ENCODE measurements at regions not wholly inside any gene's neighbourhood (a gene's known extent, or its start where the extent isn't known, plus 50 kb on each side); places are given as distances from the start of the nearest gene placed in this dataset.
"Not testable (repeated sequence)": the region's sequence is repeated elsewhere in the genome, so short reads cannot be mapped to it uniquely, and the experiment has no call there.

GRCh38 chr13:100787899-100788298 is 113.3 kb upstream of the TMTC4 start:
- in situ Hi-C loops (cut with MboI; ENCODE audit: low pct_unique_long_range_greater_than_20kb, low sequenced_read_pairs, unreplicated experiment), result no loop called here
- TF ChIP-seq, protein P1, sequence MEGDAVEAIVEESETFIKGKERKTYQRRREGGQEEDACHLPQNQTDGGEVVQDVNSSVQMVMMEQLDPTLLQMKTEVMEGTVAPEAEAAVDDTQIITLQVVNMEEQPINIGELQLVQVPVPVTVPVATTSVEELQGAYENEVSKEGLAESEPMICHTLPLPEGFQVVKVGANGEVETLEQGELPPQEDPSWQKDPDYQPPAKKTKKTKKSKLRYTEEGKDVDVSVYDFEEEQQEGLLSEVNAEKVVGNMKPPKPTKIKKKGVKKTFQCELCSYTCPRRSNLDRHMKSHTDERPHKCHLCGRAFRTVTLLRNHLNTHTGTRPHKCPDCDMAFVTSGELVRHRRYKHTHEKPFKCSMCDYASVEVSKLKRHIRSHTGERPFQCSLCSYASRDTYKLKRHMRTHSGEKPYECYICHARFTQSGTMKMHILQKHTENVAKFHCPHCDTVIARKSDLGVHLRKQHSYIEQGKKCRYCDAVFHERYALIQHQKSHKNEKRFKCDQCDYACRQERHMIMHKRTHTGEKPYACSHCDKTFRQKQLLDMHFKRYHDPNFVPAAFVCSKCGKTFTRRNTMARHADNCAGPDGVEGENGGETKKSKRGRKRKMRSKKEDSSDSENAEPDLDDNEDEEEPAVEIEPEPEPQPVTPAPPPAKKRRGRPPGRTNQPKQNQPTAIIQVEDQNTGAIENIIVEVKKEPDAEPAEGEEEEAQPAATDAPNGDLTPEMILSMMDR (IDR thresholded peaks at IDR 0.05; ENCODE audit: extremely low read depth, insufficient read depth, missing control alignments), result no peak
- no peak for DNase-seq (ENCODE audit: low spot score)

GRCh38 chr13:100776686-100777085 is 102.1 kb upstream of the TMTC4 start:
- in situ Hi-C loops (cut with MboI; ENCODE audit: low pct_unique_long_range_greater_than_20kb, low sequenced_read_pairs, unreplicated experiment); DNase-seq (ENCODE audit: low spot score): not testable (repeated sequence)

GRCh38 chr13:100773923-100774663 is 99.5 kb upstream of the TMTC4 start:
- DNase-seq (ENCODE audit: low spot score), result no peak
- TF ChIP-seq, protein P1 (IDR thresholded peaks at IDR 0.05; ENCODE audit: extremely low read depth, insufficient read depth, missing control alignments), result no peak
- in situ Hi-C loops (cut with MboI; ENCODE audit: low pct_unique_long_range_greater_than_20kb, low sequenced_read_pairs, unreplicated experiment), result no loop called here

DNA sequence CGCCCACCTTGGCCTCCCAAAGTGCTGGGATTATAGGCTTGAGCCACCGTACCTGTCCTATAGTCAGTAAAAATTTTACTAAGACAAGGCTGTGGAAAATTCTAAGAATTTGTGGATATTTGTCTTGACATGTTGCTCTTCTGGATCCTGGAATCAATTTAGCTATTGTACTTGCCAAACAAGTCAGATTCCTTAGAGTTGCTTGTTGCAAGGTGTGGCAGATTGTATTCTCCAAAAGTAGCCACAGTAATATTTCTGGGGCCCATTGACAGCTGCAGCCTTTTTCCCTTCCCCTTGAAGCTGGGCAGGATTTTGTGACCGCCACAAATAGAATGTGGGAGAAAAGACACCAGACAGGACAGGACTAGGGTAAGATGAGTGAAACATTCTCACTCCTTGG is 98.8 kb upstream of the TMTC4 start:
- in situ Hi-C loops (cut with MboI; ENCODE audit: low pct_unique_long_range_greater_than_20kb, low sequenced_read_pairs, unreplicated experiment), result no loop called here

GRCh38 chr13:100767192-100767591 is 92.6 kb upstream of the TMTC4 start:
- in situ Hi-C loops (cut with MboI; ENCODE audit: low pct_unique_long_range_greater_than_20kb, low sequenced_read_pairs, unreplicated experiment), result no loop called here
- TF ChIP-seq, protein P1 (IDR thresholded peaks at IDR 0.05; ENCODE audit: extremely low read depth, insufficient read depth, missing control alignments), result no peak
- no peak for DNase-seq (ENCODE audit: low spot score)

More for the DNA sequence above, 98.8 kb upstream of the TMTC4 start:
- TF ChIP-seq, protein P1 (IDR thresholded peaks at IDR 0.05; ENCODE audit: extremely low read depth, insufficient read depth, missing control alignments), result no peak
- no peak for DNase-seq (ENCODE audit: low spot score)

DNA sequence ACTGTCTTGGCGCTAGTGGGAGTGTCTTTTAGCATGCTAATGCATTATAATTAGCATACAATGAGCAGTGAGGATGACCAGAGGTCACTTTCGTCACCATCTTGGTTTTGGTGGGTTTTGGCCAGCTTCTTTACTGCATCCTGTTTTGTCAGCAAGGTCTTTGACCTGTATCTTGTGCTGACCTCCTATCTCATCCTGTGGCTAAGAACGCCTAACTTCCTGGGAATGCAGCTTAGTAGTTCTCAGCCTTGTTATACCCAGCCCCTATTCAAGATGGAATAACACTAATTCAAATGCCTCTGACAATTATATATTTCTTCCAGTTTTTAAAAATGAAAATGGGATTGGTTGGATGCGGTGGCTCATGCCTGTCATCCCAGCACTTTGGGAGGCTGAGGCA is 92.0 kb upstream of the TMTC4 start:
- DNase-seq (ENCODE audit: low spot score); in situ Hi-C loops (cut with MboI; ENCODE audit: low pct_unique_long_range_greater_than_20kb, low sequenced_read_pairs, unreplicated experiment): not testable (repeated sequence)

- DNase-seq (ENCODE audit: low spot score), result no peak
- in situ Hi-C loops (cut with MboI; ENCODE audit: low pct_unique_long_range_greater_than_20kb, low sequenced_read_pairs, unreplicated experiment), result no loop called here
- TF ChIP-seq, protein P1 (IDR thresholded peaks at IDR 0.05; ENCODE audit: extremely low read depth, insufficient read depth, missing control alignments), result no peak
Measured at GRCh38 chr13:100764937-100765336, 90.3 kb upstream of the TMTC4 start.

- not testable (repeated sequence) for DNase-seq (ENCODE audit: low spot score)
Measured at GRCh38 chr13:100762126-100762525, 87.5 kb upstream of the TMTC4 start.

More at GRCh38 chr13:100762126-100762525, 87.5 kb upstream of the TMTC4 start:
- in situ Hi-C loops (cut with MboI; ENCODE audit: low pct_unique_long_range_greater_than_20kb, low sequenced_read_pairs, unreplicated experiment), result not testable (repeated sequence)

Measured in GM13977 (cell line).